Psoas muscle (tissue), 7 donors: ENCODE measurements at regions not wholly inside any gene's neighbourhood (a gene's known extent, or its start where the extent isn't known, plus 50 kb on each side); places are given as distances from the start of the nearest gene placed in this dataset.
"Not testable (repeated sequence)": the region's sequence is repeated elsewhere in the genome, so short reads cannot be mapped to it uniquely, and the experiment has no call there.

Experiments used
- ATAC-seq, 4 donors: fragments of 200-7000 bp; cut with Tn5 transposase; one replicate each; pipeline ENCODE4 v1.9.1; 2020; ENCODE audit warnings: moderate library complexity in 3 of 4, mild to moderate bottlenecking in 2 of 4
- DNase-seq, 2 donors: peaks; one replicate each; pipeline ENCODE4 v3.0.0-alpha.2; 2020
- H3K27ac ChIP-seq: fragments of 200-600 bp; one replicate; pipeline ENCODE4 v1.8.0; 2022
- H3K27me3 ChIP-seq, 3 donors: fragments of 200-600 bp in 1 of 3; one replicate each; pipeline versions ENCODE4 v1.6.1 to v1.8.0; 2013 to 2022; ENCODE audit warnings: low read length in 2 of 3, mild to moderate bottlenecking in 2 of 3, moderate library complexity in 1 of 3; ENCODE audit not compliant: insufficient read depth in 3 of 3
- H3K36me3 ChIP-seq, 2 donors: fragments of 200-600 bp in 1 of 2; one replicate each; pipeline versions ENCODE4 v1.6.1 to v1.8.0; 2013 to 2022; ENCODE audit warnings: low read depth in 1 of 2, mild to moderate bottlenecking in 1 of 2, moderate library complexity in 1 of 2; ENCODE audit not compliant: insufficient read depth in 1 of 2
- H3K4me1 ChIP-seq: fragments of 200-600 bp; one replicate; pipeline ENCODE4 v1.8.0; 2022
- H3K4me3 ChIP-seq: fragments of 200-600 bp; one replicate; pipeline ENCODE4 v1.8.0; 2022; ENCODE audit warnings: mild to moderate bottlenecking
- H3K9me3 ChIP-seq: fragments of 200-600 bp; one replicate; pipeline ENCODE4 v1.8.0; 2022
- WGBS, 3 donors: extraction: QIAGEN DNeasy Blood & Tissue Kit; methylation state at CpG; one replicate each; pipeline versions ENCODE4 v1.1.6 to v1.1.7; 2013; 5-methylcytosine and 5-hydroxymethylcytosine counted together
- intact Hi-C, 2 donors: fragments of 100-400 bp; cut with DNase I; formaldehyde crosslinking; loops; one replicate each; pipeline versions ENCODE4 v1.11.0 to v1.14.2; 2022
- TF ChIP-seq, protein P1 (sequence below): fragments of 200-600 bp; IDR thresholded peaks from one replicate; pipeline ENCODE4 v1.8.0; 2022; ENCODE audit warnings: antibody characterized with exemption
- donor health status: healthy with polysubstance abuse.
- donor health status: DM: no; HTN: no; CAD: no; lungs with moderate emphysema.
- donor health status: Bipolar disorder and iron deficiency.
- donor health status: healthy.
- donor health status: DM: yes; HTN: yes; CAD: no.
- donor health status: DM: no; HTN: no; CAD: no.
- donor health status: DM: yes; HTN: yes; CAD: no.

DNA sequence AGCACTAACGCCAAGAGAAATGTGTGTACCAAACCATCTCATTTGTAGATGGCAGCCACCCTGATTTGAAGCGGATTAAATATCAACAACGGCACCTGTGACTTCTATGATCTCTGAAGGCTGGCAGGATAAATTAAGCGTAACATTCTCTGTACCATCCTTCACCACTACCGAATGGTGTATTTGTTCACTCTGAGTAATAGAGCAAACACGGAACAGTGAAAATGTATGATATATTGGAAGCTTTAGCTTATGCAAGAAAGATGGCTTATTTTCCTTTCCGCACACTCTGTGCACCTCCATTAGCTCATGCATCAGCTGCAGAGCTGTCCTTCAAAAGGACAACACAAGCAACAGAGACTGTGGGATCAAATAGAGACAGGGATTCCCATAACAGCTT lies 431.1 kb downstream of the PRELID2 start:
- ATAC-seq (no peak), DNase-seq (no peak)
- H3K4me3 ChIP-seq = no peak overlapping the region
- TF ChIP-seq, protein P1, sequence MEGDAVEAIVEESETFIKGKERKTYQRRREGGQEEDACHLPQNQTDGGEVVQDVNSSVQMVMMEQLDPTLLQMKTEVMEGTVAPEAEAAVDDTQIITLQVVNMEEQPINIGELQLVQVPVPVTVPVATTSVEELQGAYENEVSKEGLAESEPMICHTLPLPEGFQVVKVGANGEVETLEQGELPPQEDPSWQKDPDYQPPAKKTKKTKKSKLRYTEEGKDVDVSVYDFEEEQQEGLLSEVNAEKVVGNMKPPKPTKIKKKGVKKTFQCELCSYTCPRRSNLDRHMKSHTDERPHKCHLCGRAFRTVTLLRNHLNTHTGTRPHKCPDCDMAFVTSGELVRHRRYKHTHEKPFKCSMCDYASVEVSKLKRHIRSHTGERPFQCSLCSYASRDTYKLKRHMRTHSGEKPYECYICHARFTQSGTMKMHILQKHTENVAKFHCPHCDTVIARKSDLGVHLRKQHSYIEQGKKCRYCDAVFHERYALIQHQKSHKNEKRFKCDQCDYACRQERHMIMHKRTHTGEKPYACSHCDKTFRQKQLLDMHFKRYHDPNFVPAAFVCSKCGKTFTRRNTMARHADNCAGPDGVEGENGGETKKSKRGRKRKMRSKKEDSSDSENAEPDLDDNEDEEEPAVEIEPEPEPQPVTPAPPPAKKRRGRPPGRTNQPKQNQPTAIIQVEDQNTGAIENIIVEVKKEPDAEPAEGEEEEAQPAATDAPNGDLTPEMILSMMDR = no peak
- no peaks in the 10 kb centered on the region for H3K4me1 ChIP-seq
- peaks cover 0 to 2% (median 0%) of the 10 kb centered on the region in 3 donors for H3K27me3 ChIP-seq
- WGBS, 3 donors = 84 to 86% (median 85%) methylated on average over 7 of the region's 7 CpGs
- H3K27ac ChIP-seq = no peak overlapping the region
- H3K9me3 ChIP-seq = no peaks in the 10 kb centered on the region
- H3K36me3 ChIP-seq = no peaks in the 10 kb centered on the region
- intact Hi-C loops = no loop called here

DNA sequence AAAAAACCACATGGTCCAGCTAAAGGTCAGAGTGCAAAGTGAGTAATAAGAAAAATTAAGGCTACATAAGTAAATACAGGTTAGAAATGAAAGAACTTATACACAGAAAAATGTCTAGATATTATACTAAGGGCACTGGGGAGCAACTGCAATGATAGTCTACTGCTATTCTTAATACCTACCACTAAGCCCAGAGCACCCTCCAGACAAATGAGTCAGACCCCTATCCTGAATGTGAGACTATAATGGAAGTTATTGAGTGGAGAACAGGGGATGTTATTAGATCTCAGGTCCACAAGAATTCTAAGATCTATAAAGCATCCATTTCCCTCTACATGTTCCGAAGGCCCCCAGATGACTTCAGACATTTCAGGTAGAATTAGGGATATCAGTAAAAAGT lies 438.3 kb downstream of the PRELID2 start:
- intact Hi-C loops = no loop called here

DNA sequence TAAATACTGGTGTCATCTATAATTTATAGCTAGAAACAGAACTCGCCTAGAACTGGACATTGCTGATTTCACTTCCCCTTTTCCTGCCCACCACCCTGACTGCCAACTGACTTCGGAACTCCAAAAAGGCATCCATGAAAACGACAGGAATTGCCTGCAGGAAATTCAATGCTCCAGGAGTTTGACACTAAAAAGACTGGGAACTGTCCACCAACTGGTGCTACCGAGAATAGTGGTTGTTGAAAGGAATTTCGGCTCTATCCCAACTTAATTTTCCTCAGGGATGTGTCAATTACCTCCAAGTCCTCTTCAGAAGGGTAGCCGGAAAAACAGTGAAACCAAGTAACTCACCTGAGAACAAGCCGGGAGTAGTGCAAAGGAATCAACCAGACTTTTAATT lies 440.0 kb downstream of the PRELID2 start:
- ATAC-seq, H3K4me1 ChIP-seq, H3K9me3 ChIP-seq, intact Hi-C loops, H3K27me3 ChIP-seq, H3K4me3 ChIP-seq, H3K27ac ChIP-seq, H3K36me3 ChIP-seq, DNase-seq: not testable (repeated sequence)
- WGBS, 3 donors = 64 to 71% (median 69%) methylated on average over 7 of the region's 7 CpGs

More for the DNA sequence above, 438.3 kb downstream of the PRELID2 start:
- TF ChIP-seq, protein P1 = no peak
- no peaks in the 10 kb centered on the region for H3K9me3 ChIP-seq
- 85 to 94% (median 87%) methylated on average over 1 of the region's 1 CpG for WGBS, 3 donors
- no peak overlapping the region for H3K4me3 ChIP-seq
- H3K27me3 ChIP-seq = no peaks in the 10 kb centered on the region
- H3K4me1 ChIP-seq = no peaks in the 10 kb centered on the region
- H3K27ac ChIP-seq = no peak overlapping the region
- ATAC-seq = no peak
- no peaks in the 10 kb centered on the region for H3K36me3 ChIP-seq
- no peak for DNase-seq

DNA sequence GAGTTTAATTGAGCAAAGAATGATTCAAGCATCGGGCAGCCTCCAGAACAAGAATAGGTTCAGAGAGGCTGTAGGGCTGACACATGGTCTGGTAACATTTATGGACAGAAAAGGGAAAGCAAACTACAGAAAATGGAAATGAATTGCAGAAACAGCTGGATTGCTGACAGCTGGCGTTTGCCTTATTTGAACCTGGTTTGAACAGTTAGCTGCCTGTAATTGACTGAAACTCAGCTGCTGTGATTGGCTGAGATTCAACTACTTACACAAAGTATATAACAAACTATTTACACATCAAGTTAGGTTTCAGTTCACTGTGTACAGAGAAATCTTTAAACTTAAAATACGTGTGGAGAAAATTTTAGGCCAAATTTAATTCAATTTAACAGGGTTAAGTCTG lies 441.7 kb downstream of the PRELID2 start:
- H3K9me3 ChIP-seq = no peaks in the 10 kb centered on the region
- TF ChIP-seq, protein P1 = no peak
- no peak overlapping the region for H3K4me3 ChIP-seq
- DNase-seq (no peak), ATAC-seq (no peak)
- intact Hi-C loops = no loop called here
- no peaks in the 10 kb centered on the region for H3K4me1 ChIP-seq
- no peaks in the 10 kb centered on the region for H3K27me3 ChIP-seq
- H3K36me3 ChIP-seq = no peaks in the 10 kb centered on the region
- no peak overlapping the region for H3K27ac ChIP-seq
- WGBS, 3 donors = 41 to 51% (median 43%) methylated on average over 3 of the region's 3 CpGs

DNA sequence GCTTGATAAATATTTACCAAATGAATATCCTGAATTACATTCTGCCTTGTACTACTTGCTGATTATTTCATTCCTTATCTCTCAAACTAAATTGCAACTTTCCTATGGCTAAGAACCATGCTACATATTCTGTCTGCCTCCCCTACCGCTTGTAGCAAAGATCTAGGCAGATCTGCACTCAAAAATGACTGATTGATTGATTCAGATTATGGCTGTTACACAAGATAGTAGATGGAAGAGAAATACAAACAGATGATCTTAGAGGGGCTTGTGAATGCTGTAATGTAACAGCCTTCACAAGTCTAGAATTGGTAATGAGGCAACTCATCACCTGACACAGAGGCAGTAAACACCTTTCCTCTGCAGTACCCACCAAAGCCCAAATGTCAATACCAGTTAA lies 446.1 kb downstream of the PRELID2 start:
- TF ChIP-seq, protein P1 = no peak
- DNase-seq = no peak
- no peak for ATAC-seq
- Histone ChIP-seq H3K4me1 (no peaks in the 10 kb centered on the region), H3K27me3 (no peaks in the 10 kb centered on the region), H3K4me3 (no peak overlapping the region), H3K9me3 (no peaks in the 10 kb centered on the region), H3K36me3 (no peaks in the 10 kb centered on the region), H3K27ac (no peak overlapping the region)
- WGBS, 3 donors = 32 to 76% (median 33%) methylated on average over 1 of the region's 1 CpG
- intact Hi-C loops = no loop called here
